ENCODE measurements at regions not wholly inside any gene's neighbourhood (a gene's known extent, or its start where the extent isn't known, plus 50 kb on each side); places are given as distances from the start of the nearest gene placed in this dataset.

DNA sequence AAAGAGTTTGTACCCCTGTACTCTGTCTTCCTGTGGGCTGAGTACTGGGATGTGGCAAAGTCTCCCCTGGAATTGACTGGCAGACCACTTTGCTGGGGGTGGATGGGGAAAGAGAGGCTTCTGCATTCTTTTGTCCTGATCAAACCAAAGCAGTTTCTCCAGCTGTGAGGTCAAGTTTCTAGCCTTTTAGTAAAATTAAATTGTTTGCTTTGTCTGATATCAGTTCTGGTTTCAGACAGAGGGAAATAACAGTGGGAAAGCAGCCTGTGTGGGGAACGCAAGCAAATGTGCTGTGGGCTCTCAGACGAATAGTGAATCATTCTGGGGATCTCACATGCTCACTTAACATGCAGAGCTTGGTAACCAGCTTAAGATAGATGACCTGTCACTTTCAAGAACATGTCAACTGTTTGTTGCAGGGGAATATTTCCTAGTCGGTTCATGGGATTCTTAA, 151.6 kb downstream of the FAT3 start (continued):
- TF ChIP-seq POLR2AphosphoS5 (IDR thresholded peaks at IDR 0.05; ENCODE audit: low read depth, low read length) (no peak), KDM5A (IDR thresholded peaks at IDR 0.05; ENCODE audit: low read length) (no peak), SP2 (IDR thresholded peaks at IDR 0.05; ENCODE audit: low read length) (no peak), BRCA1 (IDR thresholded peaks at IDR 0.05; ENCODE audit: low read depth, low read length) (no peak), KDM4A (IDR thresholded peaks at IDR 0.05; ENCODE audit: low read depth, low read length, severe bottlenecking) (no peak), SP4 (IDR thresholded peaks at IDR 0.05; ENCODE audit: low read length) (no peak), SIX5 (IDR thresholded peaks at IDR 0.05; ENCODE audit: low read depth, low read length) (no peak)
